Naive thymus-derived CD4-positive, alpha-beta T cell (primary cell): ENCODE measurements at regions not wholly inside any gene's neighbourhood (a gene's known extent, or its start where the extent isn't known, plus 50 kb on each side); places are given as distances from the start of the nearest gene placed in this dataset.
A peak's percentile ranks its signal among the peaks of the same experiment; 100 is the strongest.

Experiments used
- ATAC-seq: fragments of 150-1000 bp; cut with Tn5 transposase; 2 replicates; pipeline ENCODE4 v1.10.0; 2021; ENCODE audit warnings: mild to moderate bottlenecking, moderate library complexity
- CTCF ChIA-PET: fragments of 350-600 bp; sonication (Branson Sonifier 250); formaldehyde crosslinking; loops from one replicate; lab custom pipeline; 2021; ENCODE audit warnings: antibody characterized with exemption; lab: Charles Lee
- POLR2A ChIA-PET: fragments of 350-600 bp; sonication (Branson Sonifier 250); formaldehyde crosslinking; loops from one replicate; lab custom pipeline; 2021; ENCODE audit warnings: antibody characterized with exemption, inconsistent platforms; lab: Charles Lee
- DNase-seq, 9 donors: peaks; one replicate each; pipeline versions ENCODE4 v3.0.0 to v3.0.0-alpha.2; 2020 to 2022; ENCODE audit warnings: mixed read lengths in 1 of 9
- H3K27ac ChIP-seq: one replicate; pipeline ENCODE4 v1.7.0; 2013; ENCODE audit warnings: mild to moderate bottlenecking, low read depth, low read length, moderate library complexity
- H3K27me3 ChIP-seq, 2 donors: one replicate each; pipeline ENCODE4 v1.7.0; 2013; ENCODE audit warnings: low read length in 2 of 2, mild to moderate bottlenecking in 2 of 2, moderate library complexity in 2 of 2; ENCODE audit not compliant: control insufficient read depth in 2 of 2, insufficient read depth in 2 of 2
- H3K36me3 ChIP-seq, 3 experiments: 1 replicate in 2 of 3; 2 replicates in 1 of 3; pipeline ENCODE4 v1.7.0; 2013; ENCODE audit warnings: low read length in 3 of 3, mild to moderate bottlenecking in 3 of 3, moderate library complexity in 1 of 3; ENCODE audit not compliant: insufficient read depth in 3 of 3, control insufficient read depth in 2 of 3
- H3K4me1 ChIP-seq, 2 donors: one replicate each; pipeline ENCODE4 v1.7.0; 2013; ENCODE audit warnings: low read length in 2 of 2, mild to moderate bottlenecking in 2 of 2, moderate library complexity in 1 of 2; ENCODE audit not compliant: control insufficient read depth in 2 of 2, insufficient read depth in 2 of 2
- H3K4me3 ChIP-seq: 2 replicates; pipeline ENCODE4 v1.7.0; 2013; ENCODE audit warnings: mild to moderate bottlenecking, low read length
- H3K9me3 ChIP-seq, 3 experiments: 1 replicate in 2 of 3; 2 replicates in 1 of 3; pipeline ENCODE4 v1.7.0; 2013; ENCODE audit warnings: low read length in 3 of 3; ENCODE audit not compliant: control insufficient read depth in 2 of 3
- H3K27ac Mint-ChIP-seq, 9 donors: one replicate each; pipeline ENCODE4 v1.8.0; 2020 to 2022; ENCODE audit warnings: mixed read lengths in 9 of 9, mild to moderate bottlenecking in 8 of 9, moderate library complexity in 5 of 9, inconsistent platforms in 2 of 9
- H3K27me3 Mint-ChIP-seq, 5 donors: one replicate each; pipeline ENCODE4 v1.8.0; 2021 to 2022; ENCODE audit warnings: mixed read lengths in 5 of 5, mild to moderate bottlenecking in 1 of 5
- H3K36me3 Mint-ChIP-seq, 5 donors: one replicate each; pipeline ENCODE4 v1.8.0; 2020 to 2022; ENCODE audit warnings: mixed read lengths in 5 of 5, mild to moderate bottlenecking in 3 of 5, inconsistent platforms in 1 of 5
- H3K4me1 Mint-ChIP-seq, 7 donors: one replicate each; pipeline ENCODE4 v1.8.0; 2020 to 2022; ENCODE audit warnings: mixed read lengths in 7 of 7, mild to moderate bottlenecking in 3 of 7, inconsistent platforms in 1 of 7
- H3K4me3 Mint-ChIP-seq, 10 donors: one replicate each; pipeline ENCODE4 v1.8.0; 2020 to 2022; ENCODE audit warnings: mild to moderate bottlenecking in 10 of 10, mixed read lengths in 10 of 10, moderate library complexity in 6 of 10, inconsistent platforms in 2 of 10
- H3K9me3 Mint-ChIP-seq, 11 donors: one replicate each; pipeline ENCODE4 v1.8.0; 2020 to 2022; ENCODE audit warnings: mixed read lengths in 11 of 11, mild to moderate bottlenecking in 4 of 11, inconsistent platforms in 1 of 11, moderate library complexity in 1 of 11
- intact Hi-C, 2 donors: fragments of 100-400 bp; cut with micrococcal nuclease; formaldehyde crosslinking; loops; one replicate each; pipeline ENCODE4 v1.15.1; 2023

DNA sequence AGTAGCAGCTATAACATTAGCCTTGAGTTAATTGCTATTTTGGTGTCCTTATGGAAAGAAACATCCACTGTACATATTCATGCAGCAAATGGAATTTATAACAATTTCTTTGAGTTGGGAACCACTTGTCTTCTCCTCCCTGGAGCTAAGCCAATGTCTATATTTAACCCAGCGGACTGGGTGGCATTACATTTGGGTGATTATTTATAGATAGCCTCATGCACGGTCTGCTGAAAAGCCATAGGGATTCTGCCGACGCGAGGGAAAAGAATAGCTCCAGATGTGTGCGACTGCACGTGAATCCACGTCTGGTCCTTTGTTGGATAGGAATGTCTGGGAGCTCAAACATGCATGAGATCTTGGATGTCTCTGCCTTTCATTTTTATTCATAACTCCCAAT is 157.5 kb upstream of the BRINP1 start:
- Mint-ChIP-seq H3K9me3 (peaks cover 0 to 8% (median 0%) of the 10 kb centered on the region in 11 donors), H3K4me1 (no peaks in the 10 kb centered on the region), H3K27me3 (no peaks in the 10 kb centered on the region), H3K27ac (no peak overlapping the region), H3K36me3 (no peaks in the 10 kb centered on the region), H3K4me3 (no peak overlapping the region)
- no peaks in the 10 kb centered on the region for H3K36me3 ChIP-seq
- DNase-seq (no peak), ATAC-seq (no peak)
- H3K27ac ChIP-seq: no peak overlapping the region
- H3K4me3 ChIP-seq: no peak overlapping the region
- intact Hi-C loops: no loop called here
- H3K27me3 ChIP-seq: no peaks in the 10 kb centered on the region
- ChIA-PET CTCF (no interaction called here), POLR2A (no interaction called here)
- no peaks in the 10 kb centered on the region for H3K4me1 ChIP-seq
- peaks cover 0 to 4% (median 0%) of the 10 kb centered on the region in 3 experiments for H3K9me3 ChIP-seq

DNA sequence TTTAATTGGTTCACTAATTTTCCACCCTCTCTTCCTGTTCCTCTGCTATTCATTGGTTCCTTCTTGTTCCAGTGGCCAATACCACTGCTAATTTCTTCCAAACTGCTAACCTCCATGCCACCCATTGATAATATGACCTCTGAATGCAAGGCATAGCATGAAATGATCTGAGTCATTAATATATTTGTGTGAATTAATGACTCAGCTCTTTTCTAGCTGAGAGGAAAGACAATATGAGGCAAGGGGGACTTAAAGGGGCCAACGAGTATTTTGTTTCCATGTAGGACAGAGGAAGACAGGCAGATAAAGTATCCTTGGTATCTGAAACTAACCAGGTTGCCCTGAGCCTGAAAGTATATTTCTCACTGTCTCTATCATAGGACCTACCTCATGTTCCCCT is 154.3 kb upstream of the BRINP1 start:
- Mint-ChIP-seq H3K4me1 (no peaks in the 10 kb centered on the region), H3K36me3 (no peaks in the 10 kb centered on the region), H3K27ac (no peak overlapping the region), H3K4me3 (no peak overlapping the region), H3K9me3 (peaks cover 0 to 8% (median 0%) of the 10 kb centered on the region in 11 donors), H3K27me3 (no peaks in the 10 kb centered on the region)
- ATAC-seq (no peak), DNase-seq (no peak)
- no peaks in the 10 kb centered on the region for H3K36me3 ChIP-seq
- H3K9me3 ChIP-seq: peaks cover 0 to 4% (median 0%) of the 10 kb centered on the region in 3 experiments
- no peak overlapping the region for H3K4me3 ChIP-seq
- no peaks in the 10 kb centered on the region for H3K4me1 ChIP-seq
- ChIA-PET CTCF (no interaction called here), POLR2A (no interaction called here)
- H3K27ac ChIP-seq: no peak overlapping the region
- H3K27me3 ChIP-seq: no peaks in the 10 kb centered on the region
- intact Hi-C loops: no loop called here

GRCh38 chr9:119522381-119522780 is 153.1 kb upstream of the BRINP1 start:
- Histone ChIP-seq H3K27me3 (no peaks in the 10 kb centered on the region), H3K9me3 (peaks cover 0 to 4% (median 0%) of the 10 kb centered on the region in 3 experiments), H3K4me3 (no peak overlapping the region), H3K36me3 (no peaks in the 10 kb centered on the region), H3K4me1 (no peaks in the 10 kb centered on the region), H3K27ac (no peak overlapping the region)
- POLR2A ChIA-PET: no interaction called here
- Mint-ChIP-seq H3K27me3 (no peaks in the 10 kb centered on the region), H3K36me3 (no peaks in the 10 kb centered on the region), H3K4me3 (no peak overlapping the region), H3K27ac (peak overlapping the region in 1 of 9 donors; percentile 16), H3K9me3 (peaks cover 0 to 8% (median 0%) of the 10 kb centered on the region in 11 donors), H3K4me1 (no peaks in the 10 kb centered on the region)
- CTCF ChIA-PET: interaction anchor here (1.1 kb wide), 1 partner anchor 10 kb away, joined by 3 read pairs; no protein-coding TSS in a partner anchor
- ATAC-seq (no peak), DNase-seq (no peak)
- intact Hi-C loops: no loop called here

- Histone ChIP-seq H3K9me3 (no peaks in the 10 kb centered on the region), H3K27ac (no peak overlapping the region), H3K36me3 (no peaks in the 10 kb centered on the region), H3K4me3 (no peak overlapping the region), H3K4me1 (no peaks in the 10 kb centered on the region), H3K27me3 (no peaks in the 10 kb centered on the region)
- ChIA-PET CTCF (no interaction called here), POLR2A (no interaction called here)
- Mint-ChIP-seq H3K4me1 (no peaks in the 10 kb centered on the region), H3K27ac (no peak overlapping the region), H3K9me3 (peaks cover 2 to 17% (median 8%) of the 10 kb centered on the region in 11 donors), H3K27me3 (no peaks in the 10 kb centered on the region), H3K36me3 (no peaks in the 10 kb centered on the region), H3K4me3 (no peak overlapping the region)
- ATAC-seq (no peak), DNase-seq (no peak)
- intact Hi-C loops: no loop called here
Observed at GRCh38 chr9:119509291-119509905, 140.2 kb upstream of the BRINP1 start.

DNA sequence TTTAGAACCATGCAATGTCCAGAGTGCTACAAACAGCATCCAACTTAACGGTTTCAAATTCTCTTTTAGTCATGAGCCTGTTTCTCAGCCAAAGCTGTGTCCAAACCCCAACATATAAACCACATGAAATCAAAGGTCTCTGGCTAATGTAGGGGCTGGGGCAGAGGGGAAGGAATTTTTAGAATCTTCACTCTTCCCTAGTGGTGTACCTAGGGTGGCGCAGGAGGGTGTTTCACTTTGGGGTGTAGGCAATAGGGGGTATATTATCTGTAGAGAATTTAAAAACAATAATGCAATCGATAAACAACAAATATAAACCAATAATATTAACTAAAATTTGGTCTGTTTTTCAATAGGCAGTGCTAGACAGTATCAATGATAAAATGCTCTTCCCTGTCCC is 132.1 kb upstream of the BRINP1 start:
- H3K4me1 Mint-ChIP-seq: no peaks in the 10 kb centered on the region
- no peaks in the 10 kb centered on the region for H3K27me3 ChIP-seq
- H3K27ac ChIP-seq: no peak overlapping the region
- peaks cover 0 to 25% (median 4%) of the 10 kb centered on the region in 11 donors for H3K9me3 Mint-ChIP-seq
- ChIA-PET CTCF (no interaction called here), POLR2A (no interaction called here)
- no peaks in the 10 kb centered on the region for H3K9me3 ChIP-seq
- peaks cover 0 to 8% (median 0%) of the 10 kb centered on the region in 5 donors for H3K27me3 Mint-ChIP-seq
- DNase-seq (no peak), ATAC-seq (no peak)
- H3K4me3 Mint-ChIP-seq: no peak overlapping the region
- H3K36me3 ChIP-seq: no peaks in the 10 kb centered on the region
- no peaks in the 10 kb centered on the region for H3K4me1 ChIP-seq
- intact Hi-C loops: no loop called here
- no peaks in the 10 kb centered on the region for H3K36me3 Mint-ChIP-seq
- no peak overlapping the region for H3K27ac Mint-ChIP-seq
- H3K4me3 ChIP-seq: no peak overlapping the region

GRCh38 chr9:119500072-119500771 is 131.0 kb upstream of the BRINP1 start:
- Histone ChIP-seq H3K27me3 (no peaks in the 10 kb centered on the region), H3K9me3 (no peaks in the 10 kb centered on the region), H3K36me3 (no peaks in the 10 kb centered on the region), H3K27ac (no peak overlapping the region), H3K4me1 (no peaks in the 10 kb centered on the region), H3K4me3 (no peak overlapping the region)
- no peak for ATAC-seq
- H3K36me3 Mint-ChIP-seq: no peaks in the 10 kb centered on the region
- no peak overlapping the region for H3K27ac Mint-ChIP-seq
- intact Hi-C loops: no loop called here
- peaks cover 0 to 23% (median 2%) of the 10 kb centered on the region in 11 donors for H3K9me3 Mint-ChIP-seq
- ChIA-PET POLR2A (no interaction called here), CTCF (no interaction called here)
- no peak for DNase-seq
- no peaks in the 10 kb centered on the region for H3K4me1 Mint-ChIP-seq
- peaks cover 0 to 8% (median 0%) of the 10 kb centered on the region in 5 donors for H3K27me3 Mint-ChIP-seq
- no peak overlapping the region for H3K4me3 Mint-ChIP-seq
